HG02970 (cell line): ENCODE measurements at regions not wholly inside any gene's neighbourhood (a gene's known extent, or its start where the extent isn't known, plus 50 kb on each side); places are given as distances from the start of the nearest gene placed in this dataset.

Experiments used
- ATAC-seq: cut with Tn5 transposase; IDR thresholded peaks from one replicate; pipeline ENCODE4 v1.9.1; 2021; ENCODE audit warnings: mild to moderate bottlenecking, moderate library complexity, moderate number of reproducible peaks; ENCODE audit not compliant: unreplicated experiment, low FRiP score

GRCh38 chr2:34107811-34108210 is 508.7 kb upstream of the FAM98A start:
- ATAC-seq: no peak

- ATAC-seq: no peak
Measured at GRCh38 chr2:34105006-34105767, 506.1 kb upstream of the FAM98A start.

- no peak for ATAC-seq
Measured at GRCh38 chr2:34104601-34105000, 505.5 kb upstream of the FAM98A start.

GRCh38 chr2:34103437-34103836 is 504.3 kb upstream of the FAM98A start:
- no peak for ATAC-seq

GRCh38 chr2:34102339-34102738 is 503.2 kb upstream of the FAM98A start:
- ATAC-seq: no peak

GRCh38 chr2:34099377-34099776 is 500.3 kb upstream of the FAM98A start:
- ATAC-seq: no peak

- no peak for ATAC-seq
Measured at GRCh38 chr2:34098256-34098655, 499.2 kb upstream of the FAM98A start.

GRCh38 chr2:34096562-34097171 is 497.6 kb upstream of the FAM98A start:
- no peak for ATAC-seq

- no peak for ATAC-seq
Measured at GRCh38 chr2:34093790-34094189, 494.7 kb upstream of the FAM98A start.

GRCh38 chr2:34070196-34070595 is 471.1 kb upstream of the FAM98A start:
- no peak for ATAC-seq

GRCh38 chr2:34069604-34070003 is 470.5 kb upstream of the FAM98A start:
- no peak for ATAC-seq

GRCh38 chr2:34050413-34050812 is 451.3 kb upstream of the FAM98A start:
- no peak for ATAC-seq

- no peak for ATAC-seq
Measured at GRCh38 chr2:34045101-34045655, 446.1 kb upstream of the FAM98A start.

- no peak for ATAC-seq
Measured at GRCh38 chr2:34037886-34038285, 438.8 kb upstream of the FAM98A start.

GRCh38 chr2:34037157-34037556 is 438.1 kb upstream of the FAM98A start:
- ATAC-seq: no peak

GRCh38 chr2:34031097-34031496 is 432.0 kb upstream of the FAM98A start:
- ATAC-seq: no peak

GRCh38 chr2:34030273-34030672 is 431.2 kb upstream of the FAM98A start:
- ATAC-seq: no peak

- ATAC-seq: no peak
Measured at GRCh38 chr2:34029073-34029472, 430.0 kb upstream of the FAM98A start.

GRCh38 chr2:34025196-34025595 is 426.1 kb upstream of the FAM98A start:
- ATAC-seq: no peak

GRCh38 chr2:34012715-34013302 is 413.7 kb upstream of the FAM98A start:
- ATAC-seq: no peak

GRCh38 chr2:34011684-34012083 is 412.6 kb upstream of the FAM98A start:
- no peak for ATAC-seq

GRCh38 chr2:34005901-34006300 is 406.8 kb upstream of the FAM98A start:
- ATAC-seq: no peak
